Ovary (tissue), 7 donors: ENCODE measurements at regions not wholly inside any gene's neighbourhood (a gene's known extent, or its start where the extent isn't known, plus 50 kb on each side); places are given as distances from the start of the nearest gene placed in this dataset. TPM values are rescaled to one million over a fixed set of nuclear protein-coding genes. Genes with fewer than 3 reads are reported as not detected.

Experiments
- DNase-seq, 5 donors: peaks; one replicate each; pipeline ENCODE4 v3.0.0-alpha.2; 2019 to 2020
- H3K27ac ChIP-seq, 2 donors: fragments of 200-600 bp; one replicate each; pipeline versions ENCODE4 v1.5.1 to v1.8.0; 2019 to 2022
- H3K27me3 ChIP-seq: fragments of 200-600 bp; one replicate; pipeline ENCODE4 v1.8.0; 2022
- H3K36me3 ChIP-seq: fragments of 200-600 bp; sonication (generic); one replicate; pipeline ENCODE4 v1.5.1; 2019
- H3K4me1 ChIP-seq: one replicate; pipeline ENCODE4 v1.8.1; 2013; ENCODE audit warnings: mild to moderate bottlenecking, moderate library complexity; ENCODE audit not compliant: insufficient read depth
- H3K4me3 ChIP-seq: fragments of 200-600 bp; sonication (generic); one replicate; pipeline ENCODE4 v1.5.1; 2017
- H3K9me3 ChIP-seq, 2 donors: fragments of 200-600 bp in 1 of 2; sonication (generic) in 1 of 2; one replicate each; pipeline versions ENCODE4 v1.5.1 to v1.8.1; 2013 to 2019; ENCODE audit warnings: mild to moderate bottlenecking in 1 of 2, moderate library complexity in 1 of 2
- CTCF ChIP-seq, 3 donors: fragments of 450-650 bp in 2 of 3; fragments of 200-600 bp in 1 of 3; IDR thresholded peaks; one replicate each; pipeline versions ENCODE4 v1.5.1 to v1.8.0; 2016 to 2022; ENCODE audit warnings: antibody characterized with exemption in 3 of 3, mild to moderate bottlenecking in 1 of 3
- EP300 ChIP-seq: sonication (generic); formaldehyde crosslinking; IDR thresholded peaks from one replicate; pipeline ENCODE4 v1.6.1; 2017; ENCODE audit warnings: antibody characterized with exemption
- POLR2A ChIP-seq: fragments of 450-650 bp; IDR thresholded peaks from one replicate; pipeline ENCODE4 v1.6.1; 2017; ENCODE audit warnings: antibody characterized with exemption, mild to moderate bottlenecking, moderate library complexity
- WGBS, 3 donors: extraction: QIAGEN DNeasy Blood & Tissue Kit in 1 of 3; methylation state at CpG; one replicate each; pipeline versions ENCODE4 v1.1.5 to v1.1.7; 2013 to 2017; 5-methylcytosine and 5-hydroxymethylcytosine counted together
- intact Hi-C, 4 donors: fragments of 100-400 bp; cut with DNase I; formaldehyde crosslinking; loops; one replicate each; pipeline versions ENCODE4 v1.11.0 to v1.15.1; 2022 to 2023
- small RNA-seq: library from RNA; depleted of rRNA; stranded (forward); fragments of <200 nt; gene quantifications from one replicate; pipeline ENCODE3, GENCODE V24; 2016
- donor health status: DM: no; HTN: no; CAD: no; lungs with moderate emphysema.
- donor health status: DM: no; HTN: no; CAD: no.
- donor health status: Bipolar disorder and iron deficiency.
- donor health status: DM: no; HTN: no; CAD: no.
- donor health status: DM: yes; HTN: yes; CAD: no.

GRCh38 chr4:22020129-22020528 is 71.6 kb upstream of the KCNIP4 start:
- intact Hi-C loops = no loop called here
- TF ChIP-seq CTCF (IDR thresholded peaks at IDR 0.05) (no peak), EP300 (no peak), POLR2A (no peak)
- H3K9me3 ChIP-seq = no peaks in the 10 kb centered on the region

GRCh38 chr4:22019676-22020075 is 71.1 kb upstream of the KCNIP4 start:
- Histone ChIP-seq H3K9me3 (no peaks in the 10 kb centered on the region), H3K27ac (no peak overlapping the region), H3K4me3 (no peak overlapping the region), H3K4me1 (no peaks in the 10 kb centered on the region), H3K36me3 (no peaks in the 10 kb centered on the region), H3K27me3 (no peaks in the 10 kb centered on the region)
- intact Hi-C loops = no loop called here
- no peak for DNase-seq
- WGBS, 3 donors = 64 to 72% (median 70%) methylated on average over 4 of the region's 4 CpGs
- TF ChIP-seq CTCF (IDR thresholded peaks at IDR 0.05) = no peak
- no peak for TF ChIP-seq EP300
- no peak for TF ChIP-seq POLR2A

More at GRCh38 chr4:22020129-22020528, 71.6 kb upstream of the KCNIP4 start:
- no peaks in the 10 kb centered on the region for H3K27me3 ChIP-seq
- DNase-seq = no peak
- no peak overlapping the region for H3K27ac ChIP-seq
- no peaks in the 10 kb centered on the region for H3K4me1 ChIP-seq
- no peaks in the 10 kb centered on the region for H3K36me3 ChIP-seq
- H3K4me3 ChIP-seq = no peak overlapping the region

DNA sequence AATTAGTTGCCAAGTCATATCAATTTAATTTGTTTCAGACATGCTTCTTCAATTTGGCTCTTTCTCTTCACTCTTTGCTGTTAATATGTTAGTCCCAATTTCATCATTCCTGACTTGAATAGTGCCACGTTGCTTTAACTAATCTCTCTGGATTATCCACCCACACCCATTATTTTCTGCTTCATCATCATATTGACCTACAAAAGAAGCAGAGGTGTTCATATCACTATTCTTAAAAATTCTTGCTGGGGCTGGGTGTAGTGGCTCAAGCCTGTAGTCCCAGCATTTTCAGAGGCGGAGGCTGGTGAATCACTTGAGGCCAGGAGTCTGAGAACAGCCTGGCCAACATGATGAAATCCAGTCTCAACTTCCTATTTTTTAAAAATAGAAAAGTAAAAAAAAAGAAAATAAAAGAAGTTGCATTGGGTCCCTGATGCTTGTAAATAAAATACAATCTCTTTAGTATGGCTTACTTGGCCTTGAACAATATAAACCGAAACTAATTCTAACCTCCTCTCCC is 65.7 kb upstream of the KCNIP4 start:
- no peak overlapping the region for H3K4me3 ChIP-seq
- TF ChIP-seq CTCF (IDR thresholded peaks at IDR 0.05) (no peak), POLR2A (no peak), EP300 (no peak)
- no peak overlapping the region for H3K27ac ChIP-seq
- H3K4me1 ChIP-seq = no peaks in the 10 kb centered on the region
- DNase-seq = no peak
- intact Hi-C loops = no loop called here
- H3K36me3 ChIP-seq = no peaks in the 10 kb centered on the region
- H3K9me3 ChIP-seq = no peaks in the 10 kb centered on the region
- no peaks in the 10 kb centered on the region for H3K27me3 ChIP-seq
- 47 to 56% (median 55%) methylated on average over 3 of the region's 3 CpGs for WGBS, 3 donors

DNA sequence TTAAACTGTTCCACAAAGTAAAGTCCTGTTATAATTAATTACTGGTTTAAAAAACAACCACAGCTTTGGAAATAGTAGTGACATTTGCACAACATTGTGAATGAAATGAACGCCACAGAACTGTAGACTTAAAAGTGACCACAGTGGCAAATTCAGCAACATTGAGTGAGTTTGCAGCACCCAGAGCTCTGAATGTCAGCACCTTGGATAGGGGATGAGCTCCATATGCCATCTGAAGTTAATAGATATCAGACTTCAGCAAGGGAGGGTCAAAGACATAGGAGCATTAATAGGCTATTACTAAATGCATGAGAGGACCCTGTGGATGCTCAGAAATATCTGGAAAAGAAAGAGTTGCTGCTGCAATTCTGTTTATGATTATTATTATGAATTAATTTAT is 55.3 kb upstream of the KCNIP4 start:
- 59 to 86% (median 79%) methylated on average over 1 of the region's 1 CpG for WGBS, 3 donors
- no peak overlapping the region for H3K4me3 ChIP-seq
- H3K4me1 ChIP-seq = no peaks in the 10 kb centered on the region
- H3K27ac ChIP-seq = no peak overlapping the region
- TF ChIP-seq EP300 (no peak), POLR2A (no peak), CTCF (IDR thresholded peaks at IDR 0.05) (no peak)
- no peaks in the 10 kb centered on the region for H3K9me3 ChIP-seq
- intact Hi-C loops = no loop called here
- no peaks in the 10 kb centered on the region for H3K36me3 ChIP-seq
- no peaks in the 10 kb centered on the region for H3K27me3 ChIP-seq
- DNase-seq = no peak

Small RNA genes lying in the stretch of these regions (small RNA-seq; reads per million reads assigned to genes)
- gene RNU6-420P = not detected
